HK-2 (cell line): ENCODE measurements at regions not wholly inside any gene's neighbourhood (a gene's known extent, or its start where the extent isn't known, plus 50 kb on each side); places are given as distances from the start of the nearest gene placed in this dataset.
"Not testable (repeated sequence)": the region's sequence is repeated elsewhere in the genome, so short reads cannot be mapped to it uniquely, and the experiment has no call there.

Source experiments
- DNase-seq: peaks from one replicate; pipeline ENCODE4 v3.0.0-alpha.2; 2018; ENCODE audit not compliant: unreplicated experiment

DNA sequence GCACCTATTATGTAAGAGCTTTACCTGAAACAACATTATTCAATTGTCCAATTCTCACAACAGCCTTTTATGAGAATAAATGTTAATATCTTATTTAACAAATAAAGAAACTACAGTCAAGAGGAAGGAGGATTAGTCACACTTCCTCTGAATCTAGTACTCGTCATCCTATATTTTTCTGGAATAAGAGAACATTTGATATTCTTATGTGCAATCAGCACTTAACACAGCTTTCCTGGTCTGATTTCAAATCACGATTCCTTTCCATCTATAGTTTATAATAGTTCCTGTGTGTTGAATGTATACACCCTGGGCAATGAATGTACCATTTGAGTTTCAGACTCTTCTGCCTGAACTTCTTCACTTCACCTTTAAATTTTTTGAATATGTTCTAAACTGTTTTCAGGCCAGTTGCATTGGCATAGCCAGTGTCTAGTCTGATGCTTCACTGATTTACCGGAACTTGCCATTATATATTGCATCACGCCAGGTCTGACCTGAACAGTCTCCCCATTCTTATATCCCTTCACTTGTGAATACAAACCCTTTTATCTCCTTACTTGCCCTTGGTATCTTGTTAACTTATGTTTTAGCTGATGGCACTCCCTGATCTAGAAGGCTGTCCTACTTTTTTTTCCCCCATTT lies 698.3 kb downstream of the MAT2B start:
- DNase-seq: no peak

DNA sequence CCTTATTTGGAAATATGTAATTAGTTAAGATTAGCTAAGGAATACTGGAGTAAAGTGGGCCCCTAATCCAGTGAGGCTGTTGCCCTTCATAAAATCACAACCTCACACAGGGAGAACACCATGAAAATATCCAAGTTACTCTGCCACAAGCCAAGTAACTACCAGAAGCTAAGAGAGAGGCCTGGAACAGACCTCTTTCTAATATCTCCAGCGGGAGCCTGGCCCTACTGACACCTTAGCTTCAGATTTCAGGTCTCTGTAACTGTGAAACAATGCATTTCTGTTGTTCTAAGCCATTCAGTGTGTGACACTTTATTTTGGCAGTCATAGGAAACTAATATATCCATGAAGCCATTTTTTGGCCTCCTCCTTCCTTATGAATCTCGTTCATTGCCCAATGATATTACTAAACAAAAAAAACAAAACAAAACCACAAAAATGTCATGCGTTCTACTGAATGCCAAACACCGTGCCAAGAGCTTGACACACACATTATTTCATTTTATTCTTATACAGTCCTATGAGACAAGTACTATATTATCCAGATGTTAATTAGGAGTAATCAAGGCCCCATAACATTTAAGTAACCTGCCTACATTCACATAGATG lies 699.0 kb downstream of the MAT2B start:
- no peak for DNase-seq

DNA sequence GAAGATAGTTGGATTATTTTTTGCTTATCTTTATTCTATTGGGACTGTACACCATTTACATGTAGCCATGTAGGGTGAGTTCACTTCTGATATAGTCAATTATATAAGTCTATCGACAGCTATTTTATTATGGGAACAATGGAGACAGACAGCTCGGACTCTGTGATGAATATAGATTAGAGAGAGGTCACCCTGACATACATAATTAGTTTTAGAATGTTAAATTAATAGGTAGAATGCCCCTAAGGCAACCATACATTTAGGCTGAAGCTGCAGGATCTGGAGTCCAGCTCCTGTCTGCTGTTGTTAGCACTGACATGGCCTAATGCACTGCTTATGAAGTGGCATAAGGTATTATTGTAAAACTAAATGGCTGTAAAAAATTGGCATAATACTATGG lies 700.8 kb downstream of the MAT2B start:
- no peak for DNase-seq

DNA sequence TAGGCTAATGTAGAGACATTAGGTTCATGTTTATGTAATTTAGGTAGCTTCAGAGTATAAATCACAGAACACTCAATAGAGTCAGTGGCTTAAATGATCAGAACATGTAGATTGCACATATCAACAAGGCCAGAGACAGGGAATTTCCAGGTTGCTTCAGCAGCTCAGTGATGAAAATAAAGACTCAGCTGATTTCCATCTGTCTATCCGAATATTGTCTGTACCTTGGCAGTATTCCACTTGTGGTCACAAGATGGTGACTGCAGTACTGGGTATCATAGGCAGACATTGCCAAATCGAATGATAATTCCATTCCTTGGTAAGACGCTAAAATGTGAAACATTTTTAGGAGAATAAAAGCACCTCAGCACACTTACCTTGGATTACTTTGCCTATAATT lies 702.2 kb downstream of the MAT2B start:
- no peak for DNase-seq

DNA sequence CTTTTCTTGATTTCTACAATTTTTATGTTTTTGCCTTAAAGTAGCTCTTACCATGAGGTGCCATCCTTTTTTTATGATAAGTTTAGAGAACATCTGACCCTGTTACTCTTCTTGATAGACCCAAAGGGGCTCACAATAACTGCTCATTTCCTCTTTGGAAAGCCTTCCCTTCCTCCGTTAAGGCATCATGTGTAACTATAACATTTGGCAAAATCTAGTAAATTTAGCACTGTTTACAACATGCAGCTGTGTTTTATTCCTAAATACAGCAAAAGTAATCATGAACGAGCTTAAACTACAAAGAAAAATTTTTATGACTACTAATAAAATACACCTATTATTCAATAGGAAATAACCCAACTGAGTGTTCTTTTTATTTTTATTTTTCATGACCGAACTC lies 705.1 kb downstream of the MAT2B start:
- DNase-seq: no peak

DNA sequence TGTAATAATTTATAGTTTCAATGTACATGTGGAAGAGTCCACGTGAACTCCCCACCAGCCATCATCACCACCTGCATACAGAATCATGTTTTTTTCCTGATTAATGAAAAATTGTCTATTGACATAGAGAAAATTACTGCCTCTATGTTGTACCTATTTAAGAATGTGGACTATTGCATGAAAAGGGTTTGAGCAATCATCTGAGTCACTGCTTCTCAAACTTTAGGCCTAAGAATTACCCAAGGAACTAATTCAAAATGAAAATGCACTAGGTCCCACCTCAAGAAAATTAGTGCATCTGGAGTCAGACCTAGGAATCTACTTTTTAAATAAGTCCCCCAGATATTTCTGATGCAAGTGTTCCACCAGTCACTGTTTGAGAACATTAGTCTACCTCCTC lies 709.3 kb downstream of the MAT2B start:
- no peak for DNase-seq

DNA sequence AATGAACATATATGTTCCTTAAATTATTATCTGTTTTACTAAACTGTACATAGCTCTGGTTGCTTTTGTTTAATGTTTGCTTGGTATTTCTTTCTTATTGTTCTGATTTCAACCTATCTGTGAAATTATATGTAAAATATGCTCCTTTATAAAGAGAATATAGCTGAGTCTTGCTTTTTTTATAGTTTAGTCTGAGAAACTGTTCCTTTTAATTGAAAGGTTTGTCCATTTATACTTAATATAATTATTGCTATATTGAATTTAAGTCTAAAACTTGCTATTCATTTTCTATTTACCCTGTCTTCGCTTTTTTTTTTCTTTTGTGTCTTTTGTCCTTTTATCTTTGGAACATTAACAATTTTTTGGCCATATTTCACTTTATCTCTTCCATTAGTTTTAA lies 712.0 kb downstream of the MAT2B start:
- DNase-seq: no peak

DNA sequence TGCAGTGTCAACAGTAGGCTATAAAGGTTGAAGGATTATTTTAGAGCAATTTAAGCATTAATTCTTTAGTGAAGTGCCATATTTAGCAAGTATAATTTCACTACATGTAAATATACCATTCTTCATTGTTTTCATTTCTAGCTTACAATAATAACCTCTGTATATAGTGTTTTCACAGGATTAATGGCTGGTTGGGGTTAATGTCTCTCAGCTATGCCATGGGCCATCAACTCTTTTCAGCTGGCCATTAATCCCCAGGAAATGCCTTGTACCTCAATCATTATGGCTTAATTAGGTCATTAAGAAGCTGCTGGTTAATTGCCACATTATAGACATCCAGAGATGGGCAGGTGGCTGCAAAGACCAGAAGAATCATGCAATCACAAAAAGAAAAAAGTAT lies 715.1 kb downstream of the MAT2B start:
- DNase-seq: no peak

DNA sequence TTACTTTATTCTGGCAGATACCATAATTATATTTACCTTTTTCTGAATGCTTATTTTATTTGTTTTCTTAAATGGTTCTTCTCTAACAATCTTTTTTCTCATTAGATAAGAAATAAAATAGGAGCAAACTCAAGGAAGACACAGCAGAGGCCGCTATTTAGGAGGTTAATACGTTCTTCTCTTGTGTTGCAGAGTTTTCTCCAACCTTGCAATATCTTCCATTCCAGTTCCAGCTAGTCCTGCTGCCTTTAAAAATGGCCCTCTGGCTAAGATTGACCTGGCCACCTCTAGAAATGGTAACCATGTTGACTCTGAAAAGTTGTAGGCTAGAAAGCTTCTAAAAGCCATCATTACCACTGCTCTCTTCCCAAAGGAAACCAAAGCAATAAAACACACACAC lies 718.8 kb downstream of the MAT2B start:
- no peak for DNase-seq

DNA sequence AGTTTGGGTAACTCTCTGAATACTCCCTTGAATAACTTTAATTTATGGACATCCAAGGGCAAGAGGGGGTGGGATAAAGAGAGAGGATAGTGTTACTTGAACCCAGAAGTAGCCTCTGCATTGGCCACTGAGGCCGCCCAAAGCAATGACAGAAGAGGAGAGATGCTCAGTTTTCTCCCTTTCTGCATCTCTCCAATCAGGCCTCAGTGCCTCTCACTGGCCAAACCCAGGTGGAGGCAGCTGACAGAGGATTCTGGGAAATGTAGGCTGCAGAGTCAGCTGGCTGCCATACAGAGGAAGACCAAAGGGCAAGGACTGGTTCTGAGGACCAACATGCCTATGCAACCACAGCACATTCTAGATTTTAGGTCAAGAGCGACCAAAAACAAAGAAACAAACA lies 719.4 kb downstream of the MAT2B start:
- no peak for DNase-seq

DNA sequence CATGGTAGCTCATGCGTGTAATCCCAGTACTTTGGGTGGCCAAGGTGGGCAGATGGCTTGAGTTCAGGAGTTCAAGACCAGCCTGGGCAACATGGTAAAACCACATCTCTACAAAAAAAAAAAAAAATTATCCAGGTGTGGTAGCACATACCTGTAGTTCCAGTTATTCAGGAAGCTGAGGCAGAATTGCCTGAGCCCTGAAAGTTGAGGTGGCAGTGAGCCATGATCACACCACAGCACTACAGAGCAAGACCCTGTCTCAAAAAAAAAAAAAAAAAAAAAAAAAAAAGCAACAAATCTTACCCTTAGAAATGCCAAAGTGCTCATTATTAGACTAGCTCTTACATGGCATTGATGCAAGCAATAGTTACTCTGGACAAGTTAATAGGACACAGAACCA lies 724.9 kb downstream of the MAT2B start:
- no peak for DNase-seq

DNA sequence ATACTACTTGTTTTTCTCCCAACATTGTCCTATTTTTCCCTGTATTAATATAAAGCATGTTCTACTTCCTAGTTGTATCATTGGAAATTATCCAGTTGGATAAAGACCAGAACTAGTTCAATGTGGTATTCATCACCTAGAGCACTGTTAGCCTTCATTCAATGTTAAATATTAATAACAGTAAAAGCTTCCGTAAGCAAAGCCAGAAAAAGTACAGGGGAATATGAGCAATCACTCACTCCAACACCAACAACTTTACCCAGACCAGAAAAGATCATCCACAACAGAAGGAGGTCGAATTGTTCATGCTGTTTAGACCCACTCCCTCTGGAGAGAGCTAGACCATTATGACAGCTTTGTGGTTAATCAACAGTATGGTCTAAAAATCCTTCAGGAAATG lies 728.4 kb downstream of the MAT2B start:
- DNase-seq: peak; percentile 1

DNA sequence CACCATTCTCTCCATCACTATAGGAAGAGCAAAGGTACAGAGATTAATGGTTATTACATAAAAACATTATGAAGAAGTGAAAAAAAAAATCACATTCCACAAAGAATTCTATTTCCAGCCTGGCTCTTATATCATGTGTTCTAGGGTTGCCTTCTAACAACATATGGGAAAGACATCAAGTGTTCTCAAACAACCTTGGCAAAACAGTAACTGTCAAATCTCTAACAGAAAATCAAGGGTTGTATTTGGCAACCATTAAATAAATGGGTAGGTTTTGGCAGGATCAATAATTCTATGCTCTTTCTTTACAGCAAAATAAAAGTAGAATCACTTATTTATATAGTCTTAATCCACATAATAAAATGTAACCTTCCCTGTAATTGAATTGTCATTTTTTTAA lies 728.9 kb downstream of the MAT2B start:
- DNase-seq: no peak

DNA sequence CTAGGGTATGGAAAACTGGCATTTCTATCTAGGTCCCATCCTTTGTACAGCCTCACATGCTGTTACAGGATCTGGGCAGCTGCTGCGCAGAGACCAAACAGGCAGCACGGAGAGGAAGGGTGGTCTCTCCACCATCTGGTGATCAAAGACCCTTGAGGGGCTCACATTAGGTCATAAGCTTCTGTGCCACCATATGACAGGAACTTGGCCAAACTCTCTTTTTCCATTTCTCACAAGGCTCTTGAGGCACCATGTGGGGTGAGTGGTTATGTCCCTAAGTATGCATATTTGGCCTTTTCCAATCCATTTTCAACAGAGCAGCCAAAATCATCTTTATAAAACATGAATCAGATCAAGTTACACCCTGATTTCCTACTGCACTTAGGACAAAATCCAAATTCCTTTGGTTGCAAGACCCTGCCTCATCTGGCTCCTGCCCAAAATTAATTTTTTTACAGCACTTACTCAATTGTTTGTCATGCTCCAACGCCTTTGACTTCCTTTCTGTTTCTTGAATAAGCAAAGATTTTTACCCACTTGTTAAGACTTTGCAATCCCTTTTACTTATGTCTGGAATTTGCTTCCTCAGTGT lies 730.0 kb downstream of the MAT2B start:
- peak; percentile 4 for DNase-seq

DNA sequence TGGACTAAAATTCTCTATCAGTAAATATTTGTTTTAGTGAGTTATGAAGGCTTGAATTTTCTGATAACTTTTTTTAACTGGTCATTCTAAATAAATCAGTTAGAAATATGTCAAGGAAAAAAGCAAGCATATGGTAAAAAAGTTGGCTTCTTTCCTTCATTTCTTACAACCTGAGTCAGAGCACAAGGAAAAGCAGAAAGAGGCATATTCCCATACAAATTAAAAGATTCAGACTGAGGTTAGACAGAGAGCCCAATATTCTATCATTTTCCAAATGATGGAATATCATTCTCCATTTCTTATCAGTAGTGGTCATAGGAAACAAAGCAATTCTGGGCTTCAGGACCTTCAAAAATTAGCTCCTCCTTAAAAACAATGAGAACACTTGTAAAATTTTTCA lies 732.1 kb downstream of the MAT2B start:
- DNase-seq: no peak

DNA sequence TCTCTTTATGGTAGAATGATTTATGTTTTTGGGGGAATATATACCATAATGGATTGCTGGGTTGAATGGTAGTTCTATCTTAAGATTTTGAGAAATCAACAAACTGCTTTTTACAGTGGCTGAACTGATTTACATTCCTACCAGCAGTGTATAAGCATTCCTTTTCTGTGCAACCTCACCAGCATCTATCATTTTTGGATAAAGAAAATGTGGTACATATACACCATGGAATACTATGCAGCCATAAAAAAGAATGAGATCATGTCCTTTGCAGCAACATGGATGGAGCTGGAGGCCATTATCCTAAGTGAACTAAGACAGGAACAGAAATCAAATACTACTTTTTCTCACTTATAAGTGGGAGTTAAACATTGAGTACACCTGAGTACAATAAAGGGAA lies 746.4 kb downstream of the MAT2B start:
- DNase-seq: not testable (repeated sequence)

DNA sequence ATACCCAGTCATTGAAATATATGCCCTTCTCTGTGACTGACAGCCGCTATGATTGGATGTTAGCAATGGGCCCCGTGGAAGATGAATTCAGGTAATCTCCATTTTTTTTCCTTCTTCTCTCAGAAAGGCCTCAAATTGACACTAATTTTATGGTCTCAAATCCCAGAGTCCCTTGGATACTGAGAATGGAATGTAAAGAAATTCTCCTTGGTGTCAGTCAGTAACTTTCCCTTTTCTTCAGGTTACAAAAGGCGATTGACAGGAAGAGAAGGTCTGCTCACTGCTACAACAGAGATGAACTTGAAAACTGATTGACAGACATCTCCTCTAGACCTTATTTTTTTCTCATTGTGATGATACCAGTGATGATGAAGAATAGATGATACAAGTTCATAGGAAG lies 748.3 kb downstream of the MAT2B start:
- no peak for DNase-seq

DNA sequence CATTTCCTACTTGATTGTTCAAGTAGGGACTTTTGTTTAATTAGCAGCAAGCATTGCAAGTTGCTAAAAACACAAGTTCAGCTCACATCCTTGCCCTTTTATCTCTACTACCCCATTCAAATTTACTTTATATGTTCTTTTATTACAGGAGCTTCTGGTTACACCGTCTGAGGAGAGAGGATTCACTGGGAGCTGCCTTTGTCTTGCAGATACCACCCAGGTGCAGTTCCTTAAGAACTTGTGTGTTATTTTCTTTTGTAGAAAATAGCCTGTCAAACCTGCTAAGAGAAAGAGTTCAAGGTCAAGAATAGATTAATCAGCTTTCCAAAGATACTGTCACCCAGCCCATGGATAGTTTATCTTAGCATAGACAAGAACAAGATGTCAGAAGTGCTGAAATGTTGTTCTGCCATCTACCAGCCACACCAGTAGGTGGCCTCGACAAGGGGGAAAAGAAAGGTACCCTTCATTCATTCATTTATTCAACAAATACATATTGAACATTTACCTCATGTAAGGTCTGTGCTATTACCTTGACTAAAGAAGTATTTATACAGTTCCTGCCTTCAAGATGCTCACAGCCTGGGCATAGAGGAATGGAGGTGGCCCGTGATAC lies 750.3 kb downstream of the MAT2B start:
- DNase-seq: no peak

DNA sequence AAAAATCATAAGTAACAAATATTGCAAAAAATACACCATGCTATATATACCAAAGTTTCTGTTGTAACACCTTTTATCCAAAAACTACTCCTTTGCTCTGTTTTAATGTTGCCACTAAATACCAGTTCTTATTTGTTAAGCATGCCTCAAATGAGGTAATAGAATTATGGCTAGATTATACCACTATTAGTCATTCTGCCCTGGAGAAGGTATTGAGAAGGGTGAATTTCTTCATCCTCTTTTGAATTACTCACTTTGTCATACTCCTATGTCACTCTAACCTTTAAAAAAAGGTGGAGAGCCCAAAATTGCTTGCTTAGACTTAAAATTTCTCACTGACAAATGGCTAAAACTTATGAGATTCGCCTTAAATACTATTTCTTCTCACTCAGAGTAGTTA lies 750.9 kb downstream of the MAT2B start:
- DNase-seq: no peak

DNA sequence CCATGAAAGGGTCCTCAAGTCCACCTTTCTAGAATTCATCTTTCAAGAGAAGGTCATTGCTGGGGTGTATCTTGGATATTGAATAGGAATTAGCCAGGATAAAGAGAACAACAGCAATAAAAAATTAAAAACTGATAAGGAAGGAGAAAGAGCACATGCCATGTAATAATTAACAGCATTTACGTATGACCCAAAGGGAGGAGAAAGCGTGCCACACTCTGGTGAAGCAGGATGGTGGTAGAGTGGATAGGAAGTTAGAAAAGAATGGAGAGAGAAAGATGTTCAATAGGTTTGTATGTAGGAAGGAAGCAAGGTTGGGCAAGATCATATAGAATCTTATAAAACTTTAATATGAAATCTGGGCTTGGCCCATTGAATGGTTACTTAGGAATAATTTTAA lies 751.5 kb downstream of the MAT2B start:
- no peak for DNase-seq

DNA sequence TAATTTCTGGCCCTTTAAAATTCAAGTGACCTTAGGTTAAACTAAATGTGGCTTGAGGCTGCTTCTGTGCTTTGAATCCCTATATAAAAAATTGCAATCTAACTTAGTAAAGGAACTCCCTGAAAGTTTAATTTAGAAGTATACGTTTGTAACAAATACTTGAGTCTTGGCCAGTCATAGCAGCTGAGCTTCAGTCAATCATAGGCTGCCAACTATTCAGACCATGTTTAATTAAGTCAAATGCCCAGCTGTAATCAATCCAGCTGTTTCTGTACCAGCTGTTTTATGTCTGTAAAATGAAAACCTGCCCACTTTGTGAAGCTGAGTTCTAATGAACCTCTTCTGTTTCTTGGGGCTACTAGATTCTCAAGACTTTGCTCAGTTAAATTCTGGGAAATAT lies 760.1 kb downstream of the MAT2B start:
- no peak for DNase-seq

DNA sequence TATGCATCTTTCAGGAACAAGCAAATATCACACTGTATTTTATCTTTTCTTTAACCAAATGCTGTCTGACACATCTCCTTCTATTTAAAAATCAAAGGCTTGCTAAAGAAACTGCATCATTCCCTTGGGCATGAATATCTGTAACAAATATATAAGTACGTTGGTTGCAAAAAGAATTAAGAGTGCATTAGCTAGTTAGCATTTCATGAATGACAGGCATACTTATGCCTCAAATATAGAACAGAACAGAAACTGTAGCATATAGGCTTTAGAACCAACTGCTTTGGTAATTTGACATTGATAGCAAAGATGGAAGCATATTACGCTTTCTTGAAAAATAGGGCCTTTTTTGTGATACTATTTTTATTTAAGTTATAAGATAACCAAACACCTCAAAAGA lies 761.2 kb downstream of the MAT2B start:
- DNase-seq: no peak

DNA sequence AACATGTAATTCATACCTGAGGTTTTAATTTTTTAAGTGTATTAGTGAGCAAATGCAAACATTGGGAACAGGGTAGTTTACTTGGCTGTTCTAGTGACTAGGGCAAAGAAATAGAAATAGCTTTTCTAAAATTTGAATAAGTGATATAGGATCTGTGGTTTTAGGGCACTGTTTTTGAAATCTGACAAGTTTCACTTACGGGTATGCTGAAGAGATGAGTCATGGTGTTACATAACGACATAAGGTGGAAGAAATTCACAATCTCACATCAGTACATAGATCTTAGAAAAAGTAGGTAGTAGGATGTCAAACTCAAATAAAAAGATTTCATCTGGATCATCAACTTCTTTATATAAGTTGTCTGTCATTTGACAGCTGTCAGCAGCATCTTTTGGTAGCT lies 772.3 kb downstream of the MAT2B start:
- no peak for DNase-seq
